Effector memory CD8-positive, alpha-beta T cell (primary cell): ENCODE measurements at regions not wholly inside any gene's neighbourhood (a gene's known extent, or its start where the extent isn't known, plus 50 kb on each side); places are given as distances from the start of the nearest gene placed in this dataset.
"Not testable (repeated sequence)": the region's sequence is repeated elsewhere in the genome, so short reads cannot be mapped to it uniquely, and the experiment has no call there.

Source experiments
- ATAC-seq: fragments of 150-1000 bp; cut with Tn5 transposase; replicated peaks from 2 replicates; pipeline ENCODE4 v1.10.0; 2021; ENCODE audit warnings: mild to moderate bottlenecking, moderate library complexity
- DNase-seq, 3 experiments: peaks; one replicate each; pipeline ENCODE4 v3.0.0; 2021
- H3K27ac Mint-ChIP-seq, 2 donors: one replicate each; pipeline ENCODE4 v1.8.0; 2022; ENCODE audit warnings: mild to moderate bottlenecking in 2 of 2, mixed read lengths in 2 of 2, moderate library complexity in 2 of 2
- H3K27me3 Mint-ChIP-seq, 2 donors: one replicate each; pipeline ENCODE4 v1.8.0; 2022; ENCODE audit warnings: mixed read lengths in 2 of 2
- H3K36me3 Mint-ChIP-seq: one replicate; pipeline ENCODE4 v1.8.0; 2022; ENCODE audit warnings: mild to moderate bottlenecking, moderate library complexity, mixed read lengths; ENCODE audit not compliant: insufficient read depth
- H3K4me1 Mint-ChIP-seq, 2 donors: one replicate each; pipeline ENCODE4 v1.8.0; 2022; ENCODE audit warnings: low read depth in 2 of 2, mixed read lengths in 2 of 2
- H3K4me3 Mint-ChIP-seq, 2 donors: one replicate each; pipeline ENCODE4 v1.8.0; 2022; ENCODE audit warnings: mild to moderate bottlenecking in 2 of 2, mixed read lengths in 2 of 2, moderate library complexity in 2 of 2
- H3K9me3 Mint-ChIP-seq, 2 donors: one replicate each; pipeline ENCODE4 v1.8.0; 2022; ENCODE audit warnings: mixed read lengths in 2 of 2

GRCh38 chr7:26424319-26424718 lies 132.7 kb downstream of the SNX10 start:
- DNase-seq, H3K4me1 Mint-ChIP-seq, H3K27ac Mint-ChIP-seq, H3K9me3 Mint-ChIP-seq, H3K4me3 Mint-ChIP-seq, H3K36me3 Mint-ChIP-seq, ATAC-seq: not testable (repeated sequence)
- H3K27me3 Mint-ChIP-seq, result peaks cover 33 to 38% of the 10 kb centered on the region in 2 donors

- H3K4me1 Mint-ChIP-seq, result no peaks in the 10 kb centered on the region
- ATAC-seq, result no peak
- no peaks in the 10 kb centered on the region for H3K9me3 Mint-ChIP-seq
- no peak overlapping the region for H3K4me3 Mint-ChIP-seq
- no peak for DNase-seq
- peaks cover 41 to 43% of the 10 kb centered on the region in 2 donors for H3K27me3 Mint-ChIP-seq
- no peaks in the 10 kb centered on the region for H3K36me3 Mint-ChIP-seq
- no peak overlapping the region for H3K27ac Mint-ChIP-seq
Measured at GRCh38 chr7:26425655-26426054, 134.0 kb downstream of the SNX10 start.

- no peaks in the 10 kb centered on the region for H3K36me3 Mint-ChIP-seq
- H3K4me3 Mint-ChIP-seq, result no peak overlapping the region
- H3K27me3 Mint-ChIP-seq, result peaks cover 39 to 40% of the 10 kb centered on the region in 2 donors
- ATAC-seq (no peak), DNase-seq (no peak)
- no peak overlapping the region for H3K27ac Mint-ChIP-seq
- no peaks in the 10 kb centered on the region for H3K9me3 Mint-ChIP-seq
- H3K4me1 Mint-ChIP-seq, result no peaks in the 10 kb centered on the region
Measured at GRCh38 chr7:26426096-26426495, 134.4 kb downstream of the SNX10 start.

DNA sequence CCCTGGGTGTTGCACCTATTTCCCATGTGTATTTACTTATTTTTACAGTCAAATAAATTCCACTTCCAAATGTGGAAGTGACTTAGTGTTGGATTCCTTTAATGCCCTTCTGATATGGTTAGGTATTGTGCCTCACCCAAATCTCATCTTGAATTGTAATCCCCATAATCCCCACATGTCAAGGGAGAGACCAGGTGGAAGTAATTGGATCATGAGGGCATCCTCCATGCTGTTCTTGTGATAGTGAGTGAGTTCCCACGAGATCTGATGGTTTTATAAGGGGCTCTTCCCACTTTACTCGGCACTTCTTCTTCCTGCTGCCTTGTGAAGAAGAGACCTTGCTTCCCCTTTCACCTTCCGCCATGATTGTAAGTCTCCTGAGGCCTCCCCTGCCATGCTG lies 136.9 kb downstream of the SNX10 start:
- Mint-ChIP-seq H3K9me3 (no peaks in the 10 kb centered on the region), H3K27me3 (peaks cover 34 to 42% of the 10 kb centered on the region in 2 donors), H3K27ac (no peak overlapping the region), H3K4me3 (no peak overlapping the region), H3K36me3 (no peaks in the 10 kb centered on the region), H3K4me1 (no peaks in the 10 kb centered on the region)
- DNase-seq (no peak), ATAC-seq (no peak)

- ATAC-seq (no peak), DNase-seq (no peak)
- Mint-ChIP-seq H3K4me1 (no peaks in the 10 kb centered on the region), H3K9me3 (no peaks in the 10 kb centered on the region), H3K36me3 (no peaks in the 10 kb centered on the region), H3K4me3 (no peak overlapping the region), H3K27me3 (peaks cover 40 to 48% of the 10 kb centered on the region in 2 donors), H3K27ac (no peak overlapping the region)
Measured at GRCh38 chr7:26429168-26429567, 137.5 kb downstream of the SNX10 start.

GRCh38 chr7:26434974-26435373 lies 143.3 kb downstream of the SNX10 start:
- no peaks in the 10 kb centered on the region for H3K4me1 Mint-ChIP-seq
- DNase-seq (no peak), ATAC-seq (no peak)
- H3K27ac Mint-ChIP-seq, result no peak overlapping the region
- no peaks in the 10 kb centered on the region for H3K9me3 Mint-ChIP-seq
- no peaks in the 10 kb centered on the region for H3K36me3 Mint-ChIP-seq
- H3K4me3 Mint-ChIP-seq, result no peak overlapping the region
- peaks cover 42 to 72% of the 10 kb centered on the region in 2 donors for H3K27me3 Mint-ChIP-seq

DNA sequence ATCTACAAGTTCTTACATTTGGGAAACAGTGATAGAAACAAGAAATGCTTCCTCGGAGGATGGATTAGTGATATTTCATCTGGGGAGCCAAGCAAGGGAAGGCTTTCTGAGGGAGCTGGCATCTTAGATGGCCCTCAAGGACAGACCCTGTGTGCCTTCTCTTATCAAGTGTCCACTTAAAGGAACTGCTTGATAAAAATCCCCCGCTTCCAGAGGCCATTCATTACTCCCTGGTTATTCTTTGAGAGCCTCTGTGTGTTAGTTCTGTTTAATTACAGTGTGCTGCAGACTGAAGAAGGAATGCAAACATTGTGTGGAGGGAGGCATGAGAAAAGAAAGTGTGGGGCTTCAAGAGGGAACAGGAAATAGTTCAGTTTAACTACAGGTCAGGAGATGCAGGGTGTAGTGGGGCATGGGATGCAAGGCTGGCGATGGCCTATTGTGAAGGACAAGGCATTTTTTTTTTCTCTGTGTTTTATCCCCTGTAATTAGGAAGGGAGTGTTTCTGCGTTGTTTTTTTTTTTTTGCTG lies 145.4 kb downstream of the SNX10 start:
- no peak overlapping the region for H3K4me3 Mint-ChIP-seq
- H3K27ac Mint-ChIP-seq, result no peak overlapping the region
- ATAC-seq (no peak), DNase-seq (no peak)
- H3K27me3 Mint-ChIP-seq, result peaks cover 39 to 77% of the 10 kb centered on the region in 2 donors
- no peaks in the 10 kb centered on the region for H3K4me1 Mint-ChIP-seq
- no peaks in the 10 kb centered on the region for H3K9me3 Mint-ChIP-seq
- no peaks in the 10 kb centered on the region for H3K36me3 Mint-ChIP-seq

GRCh38 chr7:26438078-26438477 lies 146.4 kb downstream of the SNX10 start:
- ATAC-seq, result no peak

DNA sequence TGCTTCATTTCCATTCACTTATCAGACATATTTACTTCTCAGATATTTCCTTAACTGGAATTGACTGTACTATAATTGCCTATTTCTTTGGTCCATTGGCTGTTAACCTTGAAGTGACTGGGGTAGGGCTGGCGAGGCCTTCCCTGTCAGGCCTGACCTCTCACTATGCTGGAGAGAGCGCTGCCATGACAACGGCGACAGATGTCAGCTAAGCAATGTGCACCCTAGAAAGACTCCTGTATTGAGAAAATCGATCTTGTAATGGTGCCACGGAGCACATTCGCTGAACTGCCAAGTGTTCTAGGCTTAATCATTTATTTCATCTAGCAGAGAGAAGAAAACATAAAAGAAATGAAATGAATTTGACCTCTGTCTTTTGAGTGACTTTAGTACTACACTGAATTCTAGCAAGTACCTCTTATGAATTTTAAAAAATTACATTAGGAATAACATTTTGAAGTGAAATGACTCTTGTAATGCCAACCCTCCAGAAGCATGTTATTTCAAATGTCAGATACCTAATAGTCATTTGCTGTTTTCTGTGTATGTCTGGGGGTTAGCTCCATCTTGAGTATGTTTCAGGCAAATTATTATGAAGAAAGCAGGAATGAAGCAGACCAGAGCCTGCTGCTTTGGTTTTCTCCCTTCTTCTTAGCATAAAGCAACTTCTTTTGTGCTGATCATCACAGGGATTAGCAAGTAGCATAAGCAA lies 148.0 kb downstream of the SNX10 start:
- H3K27me3 Mint-ChIP-seq, result peaks cover 41 to 73% of the 10 kb centered on the region in 2 donors
- H3K27ac Mint-ChIP-seq, result no peak overlapping the region
- H3K36me3 Mint-ChIP-seq, result no peaks in the 10 kb centered on the region
- no peaks in the 10 kb centered on the region for H3K4me1 Mint-ChIP-seq
- H3K4me3 Mint-ChIP-seq, result no peak overlapping the region
- DNase-seq, result no peak
- ATAC-seq, result no peak
- H3K9me3 Mint-ChIP-seq, result no peaks in the 10 kb centered on the region

More at GRCh38 chr7:26438078-26438477, 146.4 kb downstream of the SNX10 start:
- Mint-ChIP-seq H3K4me1 (no peaks in the 10 kb centered on the region), H3K4me3 (no peak overlapping the region), H3K36me3 (no peaks in the 10 kb centered on the region), H3K9me3 (no peaks in the 10 kb centered on the region), H3K27me3 (peaks cover 45 to 74% of the 10 kb centered on the region in 2 donors), H3K27ac (no peak overlapping the region)
- no peak for DNase-seq

DNA sequence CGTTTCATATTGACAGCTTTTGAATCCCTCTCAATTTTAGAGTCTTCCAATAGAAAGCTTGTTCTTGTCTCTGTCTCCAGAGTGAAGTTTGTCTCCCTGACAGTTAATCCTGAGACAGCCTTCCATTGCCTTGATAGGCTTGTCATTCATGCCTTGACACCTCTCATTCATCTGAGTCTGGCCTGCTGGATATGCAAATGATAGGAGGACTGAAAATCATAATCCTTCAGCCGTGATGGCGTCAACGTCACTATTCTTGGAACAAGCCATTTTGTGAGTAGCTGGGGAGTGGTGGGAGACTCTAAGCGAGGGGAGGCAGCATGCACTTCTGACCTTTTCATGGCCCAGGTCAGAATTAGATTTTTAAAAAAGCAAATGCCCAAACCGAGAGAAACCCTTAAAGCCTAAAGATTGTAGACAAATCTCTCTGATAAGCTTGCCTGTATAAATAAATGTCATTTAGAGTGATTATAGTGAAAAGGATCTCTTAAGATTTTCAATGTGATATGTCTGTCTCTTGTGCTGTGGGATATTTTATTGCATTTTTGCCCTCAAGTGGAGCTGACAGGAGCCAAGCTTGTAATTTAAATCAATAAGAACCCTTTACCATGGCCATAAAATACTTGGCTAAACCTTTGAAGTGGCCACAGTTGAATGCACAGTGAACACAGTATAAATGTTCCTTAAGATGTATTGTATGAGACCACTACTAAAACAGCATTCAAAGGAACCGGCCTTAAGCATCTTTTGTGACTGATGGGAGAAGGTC lies 148.8 kb downstream of the SNX10 start:
- H3K9me3 Mint-ChIP-seq, result no peaks in the 10 kb centered on the region
- H3K27me3 Mint-ChIP-seq, result peaks cover 40 to 73% of the 10 kb centered on the region in 2 donors
- no peaks in the 10 kb centered on the region for H3K4me1 Mint-ChIP-seq
- H3K27ac Mint-ChIP-seq, result no peak overlapping the region
- no peaks in the 10 kb centered on the region for H3K36me3 Mint-ChIP-seq
- DNase-seq (no peak), ATAC-seq (no peak)
- no peak overlapping the region for H3K4me3 Mint-ChIP-seq

- Mint-ChIP-seq H3K4me3 (no peak overlapping the region), H3K9me3 (no peaks in the 10 kb centered on the region), H3K27ac (no peak overlapping the region), H3K4me1 (no peaks in the 10 kb centered on the region), H3K36me3 (no peaks in the 10 kb centered on the region), H3K27me3 (peaks cover 34 to 73% of the 10 kb centered on the region in 2 donors)
- no peak for DNase-seq
- no peak for ATAC-seq
Measured at GRCh38 chr7:26441002-26441521, 149.4 kb downstream of the SNX10 start.

DNA sequence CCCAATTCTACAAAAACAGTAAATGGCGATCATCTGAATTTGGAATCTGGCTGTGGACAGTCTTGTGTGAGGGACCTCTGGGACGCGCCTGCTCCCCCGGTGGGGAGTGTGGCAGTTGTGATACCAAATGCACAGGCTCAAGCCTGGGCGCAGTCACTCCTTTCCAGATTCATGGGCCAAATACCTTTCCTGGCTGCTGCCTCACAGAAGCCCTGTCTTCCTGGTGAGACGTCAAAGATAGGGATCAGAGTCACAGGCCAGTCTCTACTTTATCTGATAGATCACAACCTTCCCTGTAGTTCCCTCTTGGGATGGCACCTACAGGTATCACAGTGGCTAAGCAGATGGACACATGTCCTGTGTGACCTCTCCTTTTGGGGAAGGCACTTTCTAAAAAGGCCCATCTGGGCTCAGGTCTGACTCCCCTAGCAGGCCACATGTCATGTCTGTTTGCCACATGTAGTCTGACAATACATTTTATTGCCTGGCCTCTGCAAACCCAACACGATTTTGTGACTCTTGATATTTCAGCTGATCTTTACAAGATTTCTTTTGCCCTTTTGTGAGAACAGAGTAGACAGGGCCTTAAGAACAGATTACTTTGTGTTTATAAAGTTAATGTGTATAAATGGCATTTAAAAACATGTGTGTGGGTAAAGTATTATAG lies 150.1 kb downstream of the SNX10 start:
- H3K27ac Mint-ChIP-seq, result no peak overlapping the region
- H3K9me3 Mint-ChIP-seq, result no peaks in the 10 kb centered on the region
- peaks cover 31 to 72% of the 10 kb centered on the region in 2 donors for H3K27me3 Mint-ChIP-seq
- no peaks in the 10 kb centered on the region for H3K36me3 Mint-ChIP-seq
- H3K4me1 Mint-ChIP-seq, result no peaks in the 10 kb centered on the region
- H3K4me3 Mint-ChIP-seq, result no peak overlapping the region
- DNase-seq, result no peak
- no peak for ATAC-seq

DNA sequence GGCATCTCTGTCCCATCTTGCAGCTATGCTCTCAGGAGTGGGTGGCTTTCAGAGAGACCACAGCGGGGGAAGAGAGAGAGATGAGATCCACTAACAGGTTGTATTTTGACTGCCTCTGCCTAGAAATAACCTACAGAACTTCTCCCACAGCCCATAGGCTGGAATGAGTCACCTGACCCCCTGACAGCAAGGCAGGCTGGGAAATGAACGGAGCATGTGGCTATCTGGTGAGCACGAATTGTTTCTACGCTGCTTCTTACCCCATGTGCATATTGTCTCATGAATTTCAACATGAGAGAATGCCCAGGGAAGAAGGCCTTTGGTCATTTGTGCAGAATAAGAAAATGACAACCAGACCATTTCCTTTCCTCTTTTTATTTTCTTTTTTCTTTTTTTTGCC lies 151.3 kb downstream of the SNX10 start:
- Mint-ChIP-seq H3K4me3 (no peak overlapping the region), H3K4me1 (no peaks in the 10 kb centered on the region), H3K9me3 (no peaks in the 10 kb centered on the region), H3K36me3 (no peaks in the 10 kb centered on the region), H3K27ac (no peak overlapping the region), H3K27me3 (peaks cover 24 to 72% of the 10 kb centered on the region in 2 donors)
- ATAC-seq, result no peak
- no peak for DNase-seq
